Loucy (cell line): ENCODE measurements at regions not wholly inside any gene's neighbourhood (a gene's known extent, or its start where the extent isn't known, plus 50 kb on each side); places are given as distances from the start of the nearest gene placed in this dataset.

Experiments
- EZH2phosphoT487 ChIP-seq: fragments of 200-600 bp; IDR thresholded peaks from 2 replicates; pipeline ENCODE4 v1.6.1; 2018; ENCODE audit warnings: antibody characterized with exemption, mild to moderate bottlenecking, moderate library complexity, borderline replicate concordance
- TF ChIP-seq, protein P1 (sequence below): fragments of 200-600 bp; sonication (generic); conservative IDR thresholded peaks from 2 replicates; pipeline ENCODE4 v1.5.1; 2014; ENCODE audit warnings: mild to moderate bottlenecking, antibody characterized with exemption, low read length

DNA sequence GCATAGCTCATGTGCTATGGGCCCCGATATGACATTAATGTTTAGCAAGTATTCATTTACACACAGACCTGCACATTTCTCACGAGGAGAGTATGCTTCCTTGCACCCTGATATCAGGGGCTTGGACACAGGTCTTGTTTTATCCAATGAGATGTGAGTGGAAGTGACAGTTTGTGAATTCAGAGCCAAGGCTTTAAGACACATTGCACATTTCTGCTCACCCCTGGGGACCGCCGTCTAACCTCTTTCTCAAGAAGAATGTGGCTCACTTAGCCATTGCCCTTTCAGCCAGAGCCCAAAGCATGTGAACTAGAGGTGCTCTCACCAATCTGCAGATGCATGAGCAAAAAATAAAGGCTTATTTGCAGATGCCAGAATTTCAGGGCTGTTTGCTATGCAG, 116.1 kb upstream of the C16orf82 start:
- TF ChIP-seq, protein P1, sequence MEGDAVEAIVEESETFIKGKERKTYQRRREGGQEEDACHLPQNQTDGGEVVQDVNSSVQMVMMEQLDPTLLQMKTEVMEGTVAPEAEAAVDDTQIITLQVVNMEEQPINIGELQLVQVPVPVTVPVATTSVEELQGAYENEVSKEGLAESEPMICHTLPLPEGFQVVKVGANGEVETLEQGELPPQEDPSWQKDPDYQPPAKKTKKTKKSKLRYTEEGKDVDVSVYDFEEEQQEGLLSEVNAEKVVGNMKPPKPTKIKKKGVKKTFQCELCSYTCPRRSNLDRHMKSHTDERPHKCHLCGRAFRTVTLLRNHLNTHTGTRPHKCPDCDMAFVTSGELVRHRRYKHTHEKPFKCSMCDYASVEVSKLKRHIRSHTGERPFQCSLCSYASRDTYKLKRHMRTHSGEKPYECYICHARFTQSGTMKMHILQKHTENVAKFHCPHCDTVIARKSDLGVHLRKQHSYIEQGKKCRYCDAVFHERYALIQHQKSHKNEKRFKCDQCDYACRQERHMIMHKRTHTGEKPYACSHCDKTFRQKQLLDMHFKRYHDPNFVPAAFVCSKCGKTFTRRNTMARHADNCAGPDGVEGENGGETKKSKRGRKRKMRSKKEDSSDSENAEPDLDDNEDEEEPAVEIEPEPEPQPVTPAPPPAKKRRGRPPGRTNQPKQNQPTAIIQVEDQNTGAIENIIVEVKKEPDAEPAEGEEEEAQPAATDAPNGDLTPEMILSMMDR = no peak
- no peak for TF ChIP-seq EZH2phosphoT487
